ENCODE measurements at regions not wholly inside any gene's neighbourhood (a gene's known extent, or its start where the extent isn't known, plus 50 kb on each side); places are given as distances from the start of the nearest gene placed in this dataset.

- TF ChIP-seq, protein P1, sequence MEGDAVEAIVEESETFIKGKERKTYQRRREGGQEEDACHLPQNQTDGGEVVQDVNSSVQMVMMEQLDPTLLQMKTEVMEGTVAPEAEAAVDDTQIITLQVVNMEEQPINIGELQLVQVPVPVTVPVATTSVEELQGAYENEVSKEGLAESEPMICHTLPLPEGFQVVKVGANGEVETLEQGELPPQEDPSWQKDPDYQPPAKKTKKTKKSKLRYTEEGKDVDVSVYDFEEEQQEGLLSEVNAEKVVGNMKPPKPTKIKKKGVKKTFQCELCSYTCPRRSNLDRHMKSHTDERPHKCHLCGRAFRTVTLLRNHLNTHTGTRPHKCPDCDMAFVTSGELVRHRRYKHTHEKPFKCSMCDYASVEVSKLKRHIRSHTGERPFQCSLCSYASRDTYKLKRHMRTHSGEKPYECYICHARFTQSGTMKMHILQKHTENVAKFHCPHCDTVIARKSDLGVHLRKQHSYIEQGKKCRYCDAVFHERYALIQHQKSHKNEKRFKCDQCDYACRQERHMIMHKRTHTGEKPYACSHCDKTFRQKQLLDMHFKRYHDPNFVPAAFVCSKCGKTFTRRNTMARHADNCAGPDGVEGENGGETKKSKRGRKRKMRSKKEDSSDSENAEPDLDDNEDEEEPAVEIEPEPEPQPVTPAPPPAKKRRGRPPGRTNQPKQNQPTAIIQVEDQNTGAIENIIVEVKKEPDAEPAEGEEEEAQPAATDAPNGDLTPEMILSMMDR (optimal IDR thresholded peaks at IDR 0.05 in 1 of 3, IDR thresholded peaks at IDR 0.05 in 1 of 3, conservative IDR thresholded peaks at IDR 0.05 in 1 of 3; ENCODE audit: extremely low read depth in 1 of 3, insufficient read depth in 2 of 3, low read length in 3 of 3) = no peak
- TF ChIP-seq EZH2 (IDR thresholded peaks at IDR 0.05; ENCODE audit: low read length) = no peak
These were observed 64.6 kb upstream of the CHST1 start for GRCh38 chr11:45730014-45730413.

All from keratinocyte (primary cell).